GM23338 (cell line): ENCODE measurements at regions not wholly inside any gene's neighbourhood (a gene's known extent, or its start where the extent isn't known, plus 50 kb on each side); places are given as distances from the start of the nearest gene placed in this dataset.

ENCODE experiments used
- ATAC-seq: fragments of 200-7000 bp; cut with Tn5 transposase; 3 replicates; pipeline ENCODE4 v1.9.1; 2020
- DNase-seq: peaks from one replicate; pipeline ENCODE4 v3.0.0-alpha.2; 2015; ENCODE audit warnings: low spot score
- H2AFZ ChIP-seq: fragments of 200-600 bp; sonication (generic); 2 replicates; pipeline ENCODE4 v1.8.0; 2016; ENCODE audit warnings: antibody characterized with exemption, mild to moderate bottlenecking, moderate library complexity
- H3F3A ChIP-seq: fragments of 200-600 bp; sonication (generic); replicated peaks from 2 replicates; pipeline ENCODE4 v1.8.0; 2017; ENCODE audit warnings: antibody characterized with exemption, mixed run types, low read depth
- H3K27ac ChIP-seq: fragments of 200-600 bp; sonication (generic); 2 replicates; pipeline ENCODE4 v1.6.1; 2016; ENCODE audit warnings: low read depth
- H3K27me3 ChIP-seq: fragments of 200-600 bp; sonication (generic); 2 replicates; pipeline ENCODE4 v1.8.0; 2016; ENCODE audit warnings: mild to moderate bottlenecking, mixed run types, moderate library complexity; ENCODE audit not compliant: insufficient read depth
- H3K36me3 ChIP-seq: fragments of 200-600 bp; sonication (generic); 2 replicates; pipeline ENCODE4 v1.8.0; 2016; ENCODE audit warnings: mild to moderate bottlenecking; ENCODE audit not compliant: insufficient read depth
- H3K4me1 ChIP-seq: fragments of 200-600 bp; sonication (generic); 2 replicates; pipeline ENCODE4 v1.8.0; 2016; ENCODE audit warnings: mild to moderate bottlenecking, moderate library complexity; ENCODE audit not compliant: insufficient read depth
- H3K4me2 ChIP-seq: fragments of 200-600 bp; sonication (generic); 2 replicates; pipeline ENCODE4 v1.7.1; 2017; ENCODE audit warnings: mixed run types
- H3K4me3 ChIP-seq: fragments of 200-600 bp; sonication (generic); 2 replicates; pipeline ENCODE4 v1.6.1; 2016; ENCODE audit warnings: mixed run types
- H3K79me2 ChIP-seq: fragments of 200-600 bp; sonication (generic); replicated peaks from 2 replicates; pipeline ENCODE4 v1.8.0; 2017; ENCODE audit warnings: mild to moderate bottlenecking; ENCODE audit not compliant: insufficient read depth
- H3K9me2 ChIP-seq: fragments of 200-600 bp; sonication (generic); 2 replicates; pipeline ENCODE4 v1.8.0; 2017; ENCODE audit not compliant: insufficient read depth
- H4K20me1 ChIP-seq: fragments of 200-600 bp; sonication (generic); replicated peaks from 2 replicates; pipeline ENCODE4 v1.8.0; 2017; ENCODE audit warnings: mild to moderate bottlenecking; ENCODE audit not compliant: insufficient read depth
- H3K27ac Mint-ChIP-seq: 2 replicates; pipeline ENCODE4 v1.8.0; 2020; ENCODE audit warnings: inconsistent platforms, mild to moderate bottlenecking, moderate library complexity, mixed read lengths
- H3K27me3 Mint-ChIP-seq: 3 replicates; pipeline ENCODE4 v1.8.0; 2022; ENCODE audit warnings: low read depth, mild to moderate bottlenecking, moderate library complexity, mixed read lengths, inconsistent platforms; ENCODE audit not compliant: insufficient read depth, poor library complexity
- H3K36me3 Mint-ChIP-seq: 3 replicates; pipeline ENCODE4 v1.8.0; 2021; ENCODE audit warnings: low read depth, mild to moderate bottlenecking, inconsistent platforms, moderate library complexity, mixed read lengths
- H3K4me1 Mint-ChIP-seq: 3 replicates; pipeline ENCODE4 v1.8.0; 2020; ENCODE audit warnings: mild to moderate bottlenecking, inconsistent platforms, mixed read lengths
- H3K4me3 Mint-ChIP-seq: 3 replicates; pipeline ENCODE4 v1.8.0; 2021; ENCODE audit warnings: moderate library complexity, mild to moderate bottlenecking, inconsistent platforms, mixed read lengths
- H3K9me3 Mint-ChIP-seq: 3 replicates; pipeline ENCODE4 v1.8.0; 2020; ENCODE audit warnings: moderate library complexity, mild to moderate bottlenecking, inconsistent platforms, mixed read lengths
- ETS1 ChIP-seq: IDR thresholded peaks from 2 replicates; pipeline ENCODE4 v1.6.1; 2016; ENCODE audit warnings: antibody characterized with exemption
- EZH2 ChIP-seq: fragments of 200-600 bp; sonication (generic); IDR thresholded peaks from one replicate; pipeline ENCODE4 v1.8.0; 2017; ENCODE audit warnings: antibody characterized with exemption, mild to moderate bottlenecking, low read depth; ENCODE audit not compliant: unreplicated experiment
- EZH2phosphoT487 ChIP-seq: fragments of 200-600 bp; sonication (generic); IDR thresholded peaks from one replicate; pipeline ENCODE4 v1.8.1; 2018; ENCODE audit warnings: antibody characterized with exemption; ENCODE audit not compliant: unreplicated experiment
- JUNB ChIP-seq: IDR thresholded peaks from one replicate; pipeline ENCODE4 v1.6.1; 2016; ENCODE audit warnings: antibody characterized with exemption; ENCODE audit not compliant: unreplicated experiment
- NANOG ChIP-seq: IDR thresholded peaks from 2 replicates; pipeline ENCODE4 v1.6.1; 2016; ENCODE audit warnings: antibody characterized with exemption, borderline replicate concordance
- REST ChIP-seq: IDR thresholded peaks from one replicate; pipeline ENCODE4 v1.6.1; 2018; ENCODE audit warnings: antibody characterized with exemption; ENCODE audit not compliant: unreplicated experiment
- ZNF114 ChIP-seq: fragments of 250-450 bp; sonication (Bioruptor Pico); IDR thresholded peaks from 2 replicates; pipeline ENCODE4 v1.5.0; 2020; ENCODE audit warnings: mild to moderate bottlenecking, moderate library complexity
- ZNF331 ChIP-seq: fragments of 250-450 bp; sonication (Bioruptor Pico); IDR thresholded peaks from 2 replicates; pipeline ENCODE4 v1.5.0; 2020; ENCODE audit warnings: low read depth, mild to moderate bottlenecking, moderate library complexity
- ZNF462 ChIP-seq: fragments of 250-450 bp; sonication (Bioruptor Pico); IDR thresholded peaks from 2 replicates; pipeline ENCODE4 v1.5.0; 2020; ENCODE audit warnings: mild to moderate bottlenecking, moderate library complexity

GRCh38 chr11:105537531-105537930 lies 72.3 kb upstream of the GRIA4 start (continued):
- TF ChIP-seq REST = no peak
- no peak for TF ChIP-seq JUNB
- no peak for TF ChIP-seq ZNF331 (CRISPR knock-in tag)
- no peak for TF ChIP-seq NANOG
- no peak for TF ChIP-seq EZH2

GRCh38 chr11:105524286-105524685 lies 85.6 kb upstream of the GRIA4 start:
- no peak overlapping the region for H3K27ac ChIP-seq
- H3K79me2 ChIP-seq = no peaks in the 10 kb centered on the region
- peaks cover 4% of the 10 kb centered on the region; the same call in 1 of the 2 replicates for H3K9me2 ChIP-seq
- ATAC-seq (no peak), DNase-seq (no peak)
- no peaks in the 10 kb centered on the region for H4K20me1 ChIP-seq
- no peak overlapping the region for H3K4me3 Mint-ChIP-seq
- H3K36me3 Mint-ChIP-seq = no peaks in the 10 kb centered on the region; the same call in 2 of the 3 replicates
- no peak overlapping the region for H2AFZ ChIP-seq
- TF ChIP-seq JUNB (no peak), ETS1 (no peak), NANOG (no peak)
- H3K27ac Mint-ChIP-seq = no peak overlapping the region
- no peak overlapping the region for H3K4me2 ChIP-seq
- H3K9me3 Mint-ChIP-seq = no peaks in the 10 kb centered on the region; the same call in 2 of the 3 replicates
- H3K4me3 ChIP-seq = no peak overlapping the region
- H3K27me3 Mint-ChIP-seq = no peaks in the 10 kb centered on the region
- H3K4me1 Mint-ChIP-seq = no peaks in the 10 kb centered on the region
- H3K36me3 ChIP-seq = no peaks in the 10 kb centered on the region
- no peaks in the 10 kb centered on the region for H3K27me3 ChIP-seq
- no peaks in the 10 kb centered on the region for H3F3A ChIP-seq
- H3K4me1 ChIP-seq = no peaks in the 10 kb centered on the region

GRCh38 chr11:105520706-105521345 lies 89.0 kb upstream of the GRIA4 start:
- Mint-ChIP-seq H3K27me3 (no peaks in the 10 kb centered on the region), H3K4me3 (no peak overlapping the region), H3K4me1 (no peaks in the 10 kb centered on the region), H3K27ac (no peak overlapping the region), H3K36me3 (no peaks in the 10 kb centered on the region), H3K9me3 (peaks cover 5% of the 10 kb centered on the region; the same call in 1 of the 3 replicates)
- Histone ChIP-seq H2AFZ (peak overlapping the region; percentile 53; the same call in 1 of the 2 replicates), H3K36me3 (no peaks in the 10 kb centered on the region), H4K20me1 (no peaks in the 10 kb centered on the region), H3K27me3 (no peaks in the 10 kb centered on the region), H3K79me2 (no peaks in the 10 kb centered on the region), H3F3A (no peaks in the 10 kb centered on the region), H3K4me2 (no peak overlapping the region), H3K9me2 (peaks cover 11% of the 10 kb centered on the region), H3K27ac (no peak overlapping the region), H3K4me1 (no peaks in the 10 kb centered on the region), H3K4me3 (no peak overlapping the region)
- DNase-seq (no peak), ATAC-seq (no peak)
- TF ChIP-seq ZNF462 (CRISPR knock-in tag) = no peak
- no peak for TF ChIP-seq EZH2phosphoT487
- no peak for TF ChIP-seq JUNB
- TF ChIP-seq ZNF114 (CRISPR knock-in tag) = no peak
